Left lung (tissue), 4 donors: ENCODE measurements at regions not wholly inside any gene's neighbourhood (a gene's known extent, or its start where the extent isn't known, plus 50 kb on each side); places are given as distances from the start of the nearest gene placed in this dataset.
"Not testable (repeated sequence)": the region's sequence is repeated elsewhere in the genome, so short reads cannot be mapped to it uniquely, and the experiment has no call there.

ENCODE experiments used
- ATAC-seq: fragments of 200-7000 bp; cut with Tn5 transposase; one replicate; pipeline ENCODE4 v1.9.1; 2020; ENCODE audit warnings: moderate library complexity
- DNase-seq, 4 donors: peaks; one replicate each; pipeline ENCODE4 v3.0.0-alpha.2; 2013 to 2020
- H3K27ac ChIP-seq, 2 donors: fragments of 200-600 bp; sonication (generic) in 1 of 2; one replicate each; pipeline versions ENCODE4 v1.5.0 to v1.8.0; 2020 to 2021
- H3K27me3 ChIP-seq, 2 donors: fragments of 200-600 bp; sonication (generic) in 1 of 2; one replicate each; pipeline versions ENCODE4 v1.5.0 to v1.8.0; 2020 to 2021
- H3K36me3 ChIP-seq, 2 donors: fragments of 200-600 bp; sonication (generic) in 1 of 2; one replicate each; pipeline versions ENCODE4 v1.5.0 to v1.8.0; 2020 to 2021
- H3K4me1 ChIP-seq, 2 donors: fragments of 200-600 bp; one replicate each; pipeline ENCODE4 v1.8.0; 2021
- H3K4me3 ChIP-seq, 2 donors: fragments of 200-600 bp; sonication (generic) in 1 of 2; one replicate each; pipeline versions ENCODE4 v1.5.0 to v1.8.0; 2020 to 2021; ENCODE audit warnings: mild to moderate bottlenecking in 1 of 2
- H3K9me3 ChIP-seq, 2 donors: fragments of 200-600 bp; sonication (generic) in 1 of 2; one replicate each; pipeline versions ENCODE4 v1.5.0 to v1.8.0; 2020 to 2021
- CTCF ChIP-seq, 2 donors: fragments of 200-600 bp; sonication (generic) in 1 of 2; IDR thresholded peaks; one replicate each; pipeline versions ENCODE4 v1.5.0 to v1.8.0; 2021; ENCODE audit warnings: antibody characterized with exemption in 2 of 2
- intact Hi-C, 2 donors: fragments of 100-400 bp; cut with DNase I; formaldehyde crosslinking; loops; one replicate each; pipeline versions ENCODE4 v1.11.2 to v1.14.2; 2022
- donor health status: DM: no; HTN: yes; CAD: no.
- donor health status: DM: no; HTN: no; CAD: no.

GRCh38 chr12:17016116-17016864, 410.3 kb upstream of the LMO3 start:
- intact Hi-C loops = no loop called here
- ATAC-seq = no peak
- no peak overlapping the region for H3K4me3 ChIP-seq

GRCh38 chr12:17015501-17015900, 409.5 kb upstream of the LMO3 start:
- no peaks in the 10 kb centered on the region for H3K36me3 ChIP-seq
- H3K4me1 ChIP-seq = no peaks in the 10 kb centered on the region
- peaks cover 0 to 21% of the 10 kb centered on the region in 2 donors for H3K9me3 ChIP-seq
- DNase-seq (no peak), ATAC-seq (no peak)
- no peaks in the 10 kb centered on the region for H3K27me3 ChIP-seq
- intact Hi-C loops = no loop called here
- no peak for TF ChIP-seq CTCF (IDR thresholded peaks at IDR 0.05)
- H3K4me3 ChIP-seq = no peak overlapping the region
- H3K27ac ChIP-seq = no peak overlapping the region

More at GRCh38 chr12:17016116-17016864, 410.3 kb upstream of the LMO3 start:
- H3K27me3 ChIP-seq = no peaks in the 10 kb centered on the region
- H3K4me1 ChIP-seq = no peaks in the 10 kb centered on the region
- H3K36me3 ChIP-seq = no peaks in the 10 kb centered on the region
- H3K9me3 ChIP-seq = peaks cover 0 to 21% of the 10 kb centered on the region in 2 donors
- no peak for DNase-seq
- no peak overlapping the region for H3K27ac ChIP-seq
- no peak for TF ChIP-seq CTCF (IDR thresholded peaks at IDR 0.05)

DNA sequence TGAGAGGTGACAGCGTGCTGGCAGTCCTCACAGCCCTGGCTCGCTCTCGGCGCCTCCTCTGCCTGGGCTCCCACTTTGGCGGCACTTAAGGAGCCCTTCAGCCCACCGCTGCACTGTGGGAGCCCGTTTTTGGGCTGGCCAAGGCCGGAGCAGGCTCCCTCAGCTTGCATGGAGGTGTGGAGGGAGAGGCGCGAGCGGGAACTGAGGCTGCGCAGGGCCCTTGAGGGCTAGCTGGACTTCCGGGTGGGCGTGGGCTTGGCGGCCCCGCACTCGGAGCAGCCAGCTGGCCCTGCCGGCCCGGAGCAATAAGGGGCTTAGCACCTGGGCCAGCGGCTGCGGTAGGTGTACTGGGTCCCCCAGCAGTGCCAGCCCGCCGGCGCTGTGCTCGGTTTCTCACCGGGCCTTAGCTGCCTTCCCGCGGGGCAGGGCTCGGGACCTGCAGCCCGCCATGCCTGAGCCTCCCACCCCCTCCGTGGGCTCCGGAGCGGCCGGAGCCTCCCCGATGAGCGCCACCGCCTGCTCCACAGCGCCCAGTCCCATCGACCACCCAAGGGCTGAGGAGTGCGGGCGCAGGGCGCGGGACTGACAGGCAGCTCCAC, 401.6 kb upstream of the LMO3 start:
- H3K4me3 ChIP-seq, intact Hi-C loops, ATAC-seq, H3K4me1 ChIP-seq, H3K36me3 ChIP-seq, H3K27me3 ChIP-seq, H3K27ac ChIP-seq: not testable (repeated sequence)
- peak in 1 of 4 donors; percentile 71 for DNase-seq
- peaks cover 0 to 24% of the 10 kb centered on the region in 2 donors for H3K9me3 ChIP-seq

DNA sequence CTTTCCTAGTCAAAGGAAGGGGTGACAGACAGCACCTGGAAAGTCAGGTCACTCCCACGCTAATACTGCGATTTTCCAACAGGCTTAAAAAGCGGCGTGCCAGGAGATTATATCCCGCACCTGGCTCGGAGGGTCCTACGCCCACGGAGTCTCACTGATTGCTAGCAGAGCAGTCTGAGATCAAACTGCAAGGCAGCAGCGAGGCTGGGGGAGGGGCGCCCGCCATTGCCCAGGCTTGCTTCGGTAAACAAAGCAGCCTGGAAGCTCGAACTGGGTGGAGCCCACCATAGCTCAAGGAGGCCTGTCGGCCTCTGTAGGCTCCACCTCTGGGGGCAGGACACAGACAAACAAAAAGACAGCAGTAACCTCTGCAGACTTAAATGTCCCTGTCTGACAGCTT, 392.6 kb upstream of the LMO3 start:
- H3K9me3 ChIP-seq = peaks cover 0 to 15% of the 10 kb centered on the region in 2 donors
- H3K27ac ChIP-seq, DNase-seq, H3K4me3 ChIP-seq, H3K4me1 ChIP-seq, H3K36me3 ChIP-seq, ATAC-seq, intact Hi-C loops, H3K27me3 ChIP-seq: not testable (repeated sequence)

- ATAC-seq = no peak
- Histone ChIP-seq H3K36me3 (no peaks in the 10 kb centered on the region), H3K9me3 (peaks cover 0 to 6% of the 10 kb centered on the region in 2 donors), H3K27me3 (no peaks in the 10 kb centered on the region), H3K27ac (no peak overlapping the region), H3K4me1 (no peaks in the 10 kb centered on the region), H3K4me3 (no peak overlapping the region)
- no peak for TF ChIP-seq CTCF (IDR thresholded peaks at IDR 0.05)
- no peak for DNase-seq
- intact Hi-C loops = no loop called here
Measured at GRCh38 chr12:16984484-16984883, 378.5 kb upstream of the LMO3 start.

DNA sequence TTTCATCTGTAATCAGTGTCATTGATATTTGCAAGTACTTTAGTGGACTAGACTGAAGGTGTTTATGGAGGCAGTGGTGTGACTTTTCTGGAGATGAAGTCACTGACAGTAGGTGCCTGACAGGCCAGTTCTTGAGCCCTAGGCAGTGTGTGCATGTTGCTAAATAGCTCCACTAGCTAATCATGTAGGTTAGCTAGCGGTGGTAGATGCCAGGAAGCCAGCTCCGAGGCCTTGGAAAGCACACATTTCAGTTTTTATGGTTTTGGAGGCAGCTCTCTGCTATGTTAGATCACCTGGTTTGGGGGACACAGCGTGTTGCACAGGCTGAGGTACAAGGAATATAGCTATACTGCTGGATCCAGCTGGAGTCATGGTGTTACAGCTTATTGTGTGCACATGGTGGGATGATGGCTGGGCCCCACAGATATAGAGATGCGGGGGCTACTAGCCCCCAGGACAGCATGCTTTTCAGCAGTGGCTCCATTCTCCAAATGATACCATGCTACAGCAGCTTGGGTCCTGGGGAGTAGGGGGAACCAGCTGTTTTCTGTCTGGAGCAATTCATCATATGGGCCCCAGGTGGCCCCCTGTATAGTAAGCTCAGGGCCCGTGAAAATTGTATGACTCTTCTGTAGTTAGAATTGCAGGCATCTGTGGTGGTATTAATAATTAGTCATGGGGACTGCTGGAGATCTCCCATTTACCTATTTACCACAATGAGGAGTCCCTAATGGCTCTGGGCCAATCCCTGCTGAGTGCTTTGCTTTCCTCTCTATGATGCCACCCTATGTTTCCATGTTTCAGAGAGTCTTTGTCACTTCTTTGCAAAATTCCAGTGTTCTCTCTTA, 367.2 kb upstream of the LMO3 start:
- DNase-seq (no peak), ATAC-seq (no peak)
- no peak overlapping the region for H3K27ac ChIP-seq
- intact Hi-C loops = no loop called here
- no peak for TF ChIP-seq CTCF (IDR thresholded peaks at IDR 0.05)
- no peaks in the 10 kb centered on the region for H3K36me3 ChIP-seq
- H3K9me3 ChIP-seq = no peaks in the 10 kb centered on the region
- no peak overlapping the region for H3K4me3 ChIP-seq
- H3K4me1 ChIP-seq = no peaks in the 10 kb centered on the region
- no peaks in the 10 kb centered on the region for H3K27me3 ChIP-seq
